Stimulated activated CD4-positive, alpha-beta T cell treated with anti-CD3 and anti-CD28 coated beads, Interleukin-1b, Interleukin-23, amount 100 ng/mL, for 24 hours (primary cell): ENCODE measurements at regions not wholly inside any gene's neighbourhood (a gene's known extent, or its start where the extent isn't known, plus 50 kb on each side); places are given as distances from the start of the nearest gene placed in this dataset.

Source experiments
- DNase-seq, 4 experiments: peaks; one replicate each; pipeline ENCODE4 v3.0.0-alpha.2; 2020; ENCODE audit warnings: low read depth in 4 of 4, low spot score in 1 of 4

DNA sequence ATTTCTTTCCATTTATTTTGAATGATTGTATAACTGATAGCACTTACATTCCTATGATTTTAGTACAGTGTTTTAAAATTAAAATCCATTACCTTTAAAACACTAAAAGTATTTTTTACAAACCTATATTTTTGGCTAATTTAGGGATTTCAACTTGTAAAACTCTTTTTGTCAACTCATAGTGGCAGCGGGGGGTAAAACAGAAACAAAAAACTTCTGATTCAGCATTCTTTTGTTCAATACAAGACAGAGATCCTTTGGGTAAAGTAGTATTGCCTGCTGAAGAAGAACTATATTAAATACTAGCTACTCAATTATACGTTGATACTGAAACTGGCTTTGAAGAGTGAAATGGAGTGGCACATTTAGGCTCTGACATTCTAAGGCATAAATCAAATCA, 437.4 kb upstream of the CDH19 start:
- no peak for DNase-seq

DNA sequence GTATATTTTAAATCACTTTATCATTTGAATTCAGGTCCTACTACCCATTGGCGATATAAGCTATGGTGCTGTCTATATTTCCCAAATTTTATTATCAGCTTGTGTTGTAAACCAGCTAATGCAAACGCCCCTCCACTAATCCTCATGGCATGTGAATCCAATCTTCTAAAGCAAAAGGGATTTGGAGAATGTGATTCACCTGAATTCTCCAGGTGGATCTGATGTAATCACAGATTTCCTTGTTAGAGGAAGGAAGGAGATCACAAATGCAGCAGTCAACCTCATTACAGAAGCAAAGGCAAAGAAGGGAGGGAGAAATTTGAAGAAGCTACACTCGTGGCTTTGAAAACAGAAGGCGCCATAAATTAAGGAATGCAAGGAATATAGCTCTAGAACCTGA, 431.1 kb upstream of the CDH19 start:
- no peak for DNase-seq

GRCh38 chr18:67023059-67023458, 419.2 kb upstream of the CDH19 start:
- no peak for DNase-seq

DNA sequence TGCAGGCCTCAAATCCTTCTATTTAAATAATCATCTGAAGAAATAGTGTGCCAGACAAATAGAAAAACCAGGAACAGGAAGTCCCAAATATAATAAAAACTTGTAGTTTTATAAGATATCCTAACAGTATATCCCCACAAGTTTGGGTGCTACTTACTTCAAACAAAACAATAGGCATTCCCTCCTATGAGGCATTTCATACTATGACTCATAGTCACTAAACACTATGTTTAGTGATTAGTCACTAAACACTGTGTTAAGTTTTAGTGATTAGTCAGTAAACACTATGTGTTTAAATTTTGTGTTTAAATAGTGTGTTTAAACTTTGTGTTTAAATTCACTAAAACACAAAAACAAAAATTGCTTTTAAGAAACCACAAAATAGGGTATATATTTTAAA, 407.0 kb upstream of the CDH19 start:
- DNase-seq = no peak

DNA sequence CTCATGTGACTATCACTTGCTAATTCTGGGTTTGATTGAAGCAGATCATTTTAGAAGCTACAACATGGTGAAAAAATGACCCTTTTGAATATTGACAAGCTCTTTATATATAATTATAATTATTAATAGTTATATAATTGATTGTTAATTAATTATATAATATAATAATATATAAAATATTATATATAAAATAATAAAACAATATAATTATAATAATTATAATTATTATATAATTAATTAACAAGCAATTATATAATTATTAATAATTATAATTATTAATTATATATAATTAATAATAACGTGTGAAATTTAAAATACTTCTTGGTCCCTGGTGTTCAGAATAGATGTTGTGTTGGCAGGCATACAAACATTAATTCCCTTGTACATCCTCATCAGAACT, 404.1 kb upstream of the CDH19 start:
- no peak for DNase-seq

GRCh38 chr18:67007085-67007484, 403.2 kb upstream of the CDH19 start:
- DNase-seq = no peak

DNA sequence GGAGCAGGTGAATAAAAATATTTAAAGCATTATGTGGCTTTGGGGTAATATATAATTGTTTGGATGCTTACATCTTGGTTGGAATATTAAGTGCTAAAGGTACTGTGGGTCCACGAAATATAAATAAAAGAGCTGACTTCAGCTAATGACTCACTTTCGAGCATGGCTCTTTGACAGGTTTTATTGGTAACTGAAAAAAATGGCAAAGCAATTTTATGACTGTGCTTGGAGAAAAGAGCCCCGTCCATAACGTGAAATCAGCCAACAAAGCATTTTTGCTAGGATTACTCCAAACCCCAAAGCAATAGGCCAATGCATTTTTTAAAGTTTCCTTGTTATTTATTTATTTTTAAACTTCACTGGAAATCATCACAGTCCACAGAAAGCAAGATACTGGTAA, 397.2 kb upstream of the CDH19 start:
- DNase-seq = no peak

GRCh38 chr18:66999003-66999402, 395.1 kb upstream of the CDH19 start:
- no peak for DNase-seq

- no peak for DNase-seq
Measured at GRCh38 chr18:66995270-66995669, 391.4 kb upstream of the CDH19 start.

- no peak for DNase-seq
Measured at GRCh38 chr18:66994790-66995189, 390.9 kb upstream of the CDH19 start.

DNA sequence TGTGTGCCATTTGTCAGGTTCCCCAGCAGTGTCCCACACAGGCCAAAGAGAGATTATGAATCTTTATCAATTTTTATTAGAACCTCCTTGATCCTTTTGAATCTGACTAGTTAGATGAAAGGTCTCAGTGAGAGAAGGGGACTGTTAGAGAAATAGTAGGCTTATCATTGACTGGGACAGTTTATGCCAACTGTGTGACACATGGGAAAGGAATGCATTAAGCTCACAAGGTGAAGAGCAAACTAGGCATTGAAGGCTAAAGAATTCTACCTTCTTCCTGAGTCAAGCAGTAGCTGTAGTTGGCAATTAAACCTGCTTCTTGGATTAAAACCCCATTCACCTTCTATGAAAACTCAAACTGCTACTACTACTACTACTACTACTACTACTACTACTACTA, 389.6 kb upstream of the CDH19 start:
- DNase-seq = no peak

DNA sequence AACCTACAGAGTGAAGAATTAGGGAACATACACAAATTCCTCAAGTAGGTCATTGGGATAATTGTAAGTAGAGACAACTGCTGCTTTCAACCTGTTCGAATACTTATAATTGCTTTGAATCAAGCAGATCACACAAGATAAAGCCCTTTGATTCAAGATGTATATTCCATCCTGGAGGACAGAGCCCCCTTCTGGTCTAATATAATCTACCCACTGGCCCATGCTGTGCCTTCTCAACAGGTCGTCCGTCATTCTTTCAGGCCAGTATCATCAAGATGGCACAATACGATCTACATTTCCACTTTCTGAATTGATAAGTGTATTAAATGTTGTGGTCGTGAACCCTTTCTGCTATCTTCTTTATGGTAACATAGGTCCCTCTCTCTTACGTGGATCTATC, 387.0 kb upstream of the CDH19 start:
- DNase-seq = no peak

- DNase-seq = no peak
Measured at GRCh38 chr18:66979009-66979408, 375.1 kb upstream of the CDH19 start.

- no peak for DNase-seq
Measured at GRCh38 chr18:66972681-66973080, 368.8 kb upstream of the CDH19 start.

- DNase-seq = no peak
Measured at GRCh38 chr18:66971960-66972359, 368.1 kb upstream of the CDH19 start.

- no peak for DNase-seq
Measured at GRCh38 chr18:66966171-66966570, 362.3 kb upstream of the CDH19 start.

- DNase-seq = no peak
Measured at GRCh38 chr18:66958309-66958708, 354.4 kb upstream of the CDH19 start.

DNA sequence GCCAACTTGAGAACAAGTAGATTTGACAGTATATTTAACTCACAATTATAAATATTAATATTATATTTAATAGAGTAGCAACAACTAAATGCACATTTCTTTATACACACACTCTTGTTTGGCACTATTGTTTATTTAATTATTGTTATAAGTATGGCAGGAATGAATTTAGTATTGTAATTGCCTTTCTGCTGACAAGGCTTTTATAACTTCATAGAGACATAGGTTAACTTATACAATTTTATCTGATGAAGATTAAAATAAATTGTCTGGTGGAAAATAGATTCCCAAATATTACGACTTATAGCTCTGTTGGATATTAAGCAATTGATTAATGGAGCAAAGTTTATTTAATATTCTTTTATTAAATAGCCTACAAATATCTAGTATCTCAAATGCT, 347.9 kb upstream of the CDH19 start:
- no peak for DNase-seq

GRCh38 chr18:66949419-66949818, 345.5 kb upstream of the CDH19 start:
- no peak for DNase-seq

- no peak for DNase-seq
Measured at GRCh38 chr18:66937546-66937945, 333.7 kb upstream of the CDH19 start.

DNA sequence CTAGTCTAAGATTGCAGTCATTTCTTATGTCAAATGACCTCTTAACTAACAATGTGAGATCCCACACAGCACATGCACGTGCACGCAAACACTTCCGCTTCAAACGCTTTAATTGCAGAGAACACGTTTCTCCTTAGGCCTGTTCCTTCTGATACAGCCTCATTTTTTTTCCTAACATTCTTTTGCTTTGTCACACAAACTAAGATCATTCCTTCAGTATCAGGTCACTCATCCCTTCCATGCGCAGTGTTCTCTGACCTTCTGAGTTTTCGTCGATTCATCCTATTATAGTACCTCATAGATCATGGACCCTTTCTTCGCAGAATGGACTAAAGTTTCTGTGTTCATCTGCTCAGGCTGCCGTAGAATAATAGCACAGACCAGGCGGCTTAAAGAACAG, 327.1 kb upstream of the CDH19 start:
- DNase-seq = no peak

- no peak for DNase-seq
Measured at GRCh38 chr18:66916834-66917233, 312.9 kb upstream of the CDH19 start.

DNA sequence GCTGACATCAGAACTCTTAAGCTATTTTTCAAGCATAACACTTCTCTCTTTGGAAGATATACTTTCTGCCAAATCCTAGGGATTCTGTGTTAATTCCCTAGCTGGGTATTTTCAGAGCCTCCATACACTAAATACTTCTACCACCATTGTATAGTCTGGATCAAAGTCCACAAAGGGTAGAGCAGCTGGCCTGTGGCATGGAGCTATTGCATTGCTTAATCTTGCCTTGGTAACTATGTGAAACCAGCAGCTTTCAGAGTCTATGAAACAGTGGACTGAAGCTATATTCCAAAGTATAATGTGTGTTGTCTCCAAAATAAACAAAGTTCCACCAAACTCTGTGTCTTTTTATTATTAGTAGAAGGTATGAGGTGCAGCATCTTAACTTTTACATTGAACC, 296.9 kb upstream of the CDH19 start:
- no peak for DNase-seq

GRCh38 chr18:66895631-66896030, 291.7 kb upstream of the CDH19 start:
- DNase-seq = no peak
